ENCODE measurements at regions not wholly inside any gene's neighbourhood (a gene's known extent, or its start where the extent isn't known, plus 50 kb on each side); places are given as distances from the start of the nearest gene placed in this dataset.
A peak's percentile ranks its signal among the peaks of the same experiment; 100 is the strongest.
"Not testable (repeated sequence)": the region's sequence is repeated elsewhere in the genome, so short reads cannot be mapped to it uniquely, and the experiment has no call there.

GRCh38 chr11:3583476-3583875, 58.3 kb downstream of the ART5 start:
- DNase-seq, result not testable (repeated sequence)

- not testable (repeated sequence) for DNase-seq
Measured at GRCh38 chr11:3581389-3581725, 60.4 kb downstream of the ART5 start.

GRCh38 chr11:3580487-3581388, 61.1 kb downstream of the ART5 start:
- DNase-seq, result peak; percentile 38

- not testable (repeated sequence) for DNase-seq
Measured at GRCh38 chr11:3579600-3580459, 62.0 kb downstream of the ART5 start.

GRCh38 chr11:3576066-3576604, 65.7 kb downstream of the ART5 start:
- not testable (repeated sequence) for DNase-seq

- DNase-seq, result not testable (repeated sequence)
Measured at GRCh38 chr11:3572976-3573647, 68.7 kb downstream of the ART5 start.

- DNase-seq, result not testable (repeated sequence)
Measured at GRCh38 chr11:3571752-3572151, 70.0 kb downstream of the ART5 start.

GRCh38 chr11:3565838-3566237, 76.0 kb downstream of the ART5 start:
- not testable (repeated sequence) for DNase-seq

GRCh38 chr11:3564383-3564782, 77.4 kb downstream of the ART5 start:
- not testable (repeated sequence) for DNase-seq

- peak; percentile 4 for DNase-seq
Measured at GRCh38 chr11:3554621-3555020, 87.2 kb downstream of the ART5 start.

- peak; percentile 9 for DNase-seq
Measured at GRCh38 chr11:3544990-3545389, 96.8 kb downstream of the ART5 start.

- DNase-seq, result not testable (repeated sequence)
Measured at GRCh38 chr11:3538220-3538619, 103.6 kb downstream of the ART5 start.

GRCh38 chr11:3537254-3537653, 104.5 kb downstream of the ART5 start:
- not testable (repeated sequence) for DNase-seq

GRCh38 chr11:3532958-3533357, 108.8 kb downstream of the ART5 start:
- not testable (repeated sequence) for DNase-seq

- not testable (repeated sequence) for DNase-seq
Measured at GRCh38 chr11:3531280-3531679, 110.5 kb downstream of the ART5 start.

GRCh38 chr11:3523567-3523966, 118.2 kb downstream of the ART5 start:
- not testable (repeated sequence) for DNase-seq

- DNase-seq, result not testable (repeated sequence)
Measured at GRCh38 chr11:3520905-3521304, 120.9 kb downstream of the ART5 start.

- DNase-seq, result not testable (repeated sequence)
Measured at GRCh38 chr11:3519841-3520240, 122.0 kb downstream of the ART5 start.

GRCh38 chr11:3516934-3517567, 124.7 kb downstream of the ART5 start:
- not testable (repeated sequence) for DNase-seq

- not testable (repeated sequence) for DNase-seq
Measured at GRCh38 chr11:3516345-3516933, 125.4 kb downstream of the ART5 start.

- DNase-seq, result not testable (repeated sequence)
Measured at GRCh38 chr11:3514635-3515424, 127.0 kb downstream of the ART5 start.

Measured in CD4-positive, alpha-beta T cell treated with Interferon gamma for 1 hour (primary cell).